ENCODE measurements at regions not wholly inside any gene's neighbourhood (a gene's known extent, or its start where the extent isn't known, plus 50 kb on each side); places are given as distances from the start of the nearest gene placed in this dataset.

- no peak overlapping the region for H3K4me3 ChIP-seq (ENCODE audit: control extremely low read depth in 1 of 5, extremely low read depth in 1 of 5, insufficient read depth in 1 of 5, low read depth in 2 of 5, low read length in 4 of 5)
- peaks cover 5% of the 10 kb centered on the region for H3K9me3 Mint-ChIP-seq (ENCODE audit: insufficient read depth)
- WGBS (ENCODE audit: insufficient coverage), result 100% methylated on average over 1 of the region's 2 CpGs
- H3K27ac ChIP-seq (ENCODE audit: low read length in 2 of 2), result no peak overlapping the region
- H2AFZ ChIP-seq (ENCODE audit: insufficient read depth, low read depth, low read length, poor library complexity, severe bottlenecking), result no peak overlapping the region
- no peak for ATAC-seq (ENCODE audit: low read depth)
- no peak for DNase-seq
- H4K20me1 ChIP-seq (ENCODE audit: control insufficient read depth, insufficient read depth, low read length, poor library complexity, severe bottlenecking), result no peaks in the 10 kb centered on the region
- H3K36me3 ChIP-seq (replicated peaks in 1 of 2; ENCODE audit: control extremely low read depth in 1 of 2, control insufficient read depth in 1 of 2, extremely low read depth in 1 of 2, insufficient read depth in 2 of 2, low read length in 1 of 2), result no peaks in the 10 kb centered on the region
- intact Hi-C loops (cut with micrococcal nuclease), result no loop called here
- no peaks in the 10 kb centered on the region for H3K4me1 Mint-ChIP-seq
- H3K4me3 Mint-ChIP-seq, result no peak overlapping the region
- no peaks in the 10 kb centered on the region for H3K27me3 Mint-ChIP-seq
- no peak for TF ChIP-seq EZH2 (IDR thresholded peaks at IDR 0.05; ENCODE audit: borderline replicate concordance, insufficient read depth, low read depth, low read length, poor library complexity, severe bottlenecking)
- TF ChIP-seq, protein P1, sequence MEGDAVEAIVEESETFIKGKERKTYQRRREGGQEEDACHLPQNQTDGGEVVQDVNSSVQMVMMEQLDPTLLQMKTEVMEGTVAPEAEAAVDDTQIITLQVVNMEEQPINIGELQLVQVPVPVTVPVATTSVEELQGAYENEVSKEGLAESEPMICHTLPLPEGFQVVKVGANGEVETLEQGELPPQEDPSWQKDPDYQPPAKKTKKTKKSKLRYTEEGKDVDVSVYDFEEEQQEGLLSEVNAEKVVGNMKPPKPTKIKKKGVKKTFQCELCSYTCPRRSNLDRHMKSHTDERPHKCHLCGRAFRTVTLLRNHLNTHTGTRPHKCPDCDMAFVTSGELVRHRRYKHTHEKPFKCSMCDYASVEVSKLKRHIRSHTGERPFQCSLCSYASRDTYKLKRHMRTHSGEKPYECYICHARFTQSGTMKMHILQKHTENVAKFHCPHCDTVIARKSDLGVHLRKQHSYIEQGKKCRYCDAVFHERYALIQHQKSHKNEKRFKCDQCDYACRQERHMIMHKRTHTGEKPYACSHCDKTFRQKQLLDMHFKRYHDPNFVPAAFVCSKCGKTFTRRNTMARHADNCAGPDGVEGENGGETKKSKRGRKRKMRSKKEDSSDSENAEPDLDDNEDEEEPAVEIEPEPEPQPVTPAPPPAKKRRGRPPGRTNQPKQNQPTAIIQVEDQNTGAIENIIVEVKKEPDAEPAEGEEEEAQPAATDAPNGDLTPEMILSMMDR (IDR thresholded peaks at IDR 0.05), result no peak
- no peak overlapping the region for H3K27ac Mint-ChIP-seq
- POLR2A ChIA-PET, result no interaction called here
- CTCF ChIA-PET, result no interaction called here
- H3K79me2 ChIP-seq (ENCODE audit: control insufficient read depth, insufficient read depth, low read length), result no peaks in the 10 kb centered on the region
- no peaks in the 10 kb centered on the region for H3K27me3 ChIP-seq (replicated peaks in 1 of 4; ENCODE audit: control extremely low read depth in 1 of 4, control insufficient read depth in 3 of 4, insufficient read depth in 4 of 4, low read length in 3 of 4)
- H3K4me1 ChIP-seq (ENCODE audit: control insufficient read depth in 2 of 2, insufficient read depth in 2 of 2, low read length in 2 of 2), result no peaks in the 10 kb centered on the region
- no peak overlapping the region for H3K9ac ChIP-seq (ENCODE audit: low read length)
- peaks cover 0 to 11% (median 1%) of the 10 kb centered on the region in 3 donors for H3K9me3 ChIP-seq (ENCODE audit: control extremely low read depth in 1 of 3, control insufficient read depth in 2 of 3, insufficient read depth in 1 of 3, low read length in 2 of 3)
- H3K4me2 ChIP-seq (replicated peaks; ENCODE audit: low read depth, low read length, poor library complexity, severe bottlenecking), result no peak overlapping the region
Observed at GRCh38 chr13:47463002-47463401, 538.1 kb downstream of the SUCLA2 start.

GRCh38 chr13:47461816-47462215, 539.3 kb downstream of the SUCLA2 start:
- no peak overlapping the region for H3K4me3 ChIP-seq (ENCODE audit: control extremely low read depth in 1 of 5, extremely low read depth in 1 of 5, insufficient read depth in 1 of 5, low read depth in 2 of 5, low read length in 4 of 5)
- H3K9ac ChIP-seq (ENCODE audit: low read length), result no peak overlapping the region
- H3K27me3 ChIP-seq (replicated peaks in 1 of 4; ENCODE audit: control extremely low read depth in 1 of 4, control insufficient read depth in 3 of 4, insufficient read depth in 4 of 4, low read length in 3 of 4), result no peaks in the 10 kb centered on the region
- H3K4me1 ChIP-seq (ENCODE audit: control insufficient read depth in 2 of 2, insufficient read depth in 2 of 2, low read length in 2 of 2), result no peaks in the 10 kb centered on the region
- no peak for ATAC-seq (ENCODE audit: low read depth)
- no peak for TF ChIP-seq EZH2 (IDR thresholded peaks at IDR 0.05; ENCODE audit: borderline replicate concordance, insufficient read depth, low read depth, low read length, poor library complexity, severe bottlenecking)
- TF ChIP-seq, protein P1 (IDR thresholded peaks at IDR 0.05), result no peak
- no peak overlapping the region for H3K27ac ChIP-seq (ENCODE audit: low read length in 2 of 2)
- DNase-seq, result no peak
- no peaks in the 10 kb centered on the region for H3K79me2 ChIP-seq (ENCODE audit: control insufficient read depth, insufficient read depth, low read length)
- POLR2A ChIA-PET, result no interaction called here
- intact Hi-C loops (cut with micrococcal nuclease), result no loop called here
- Mint-ChIP-seq H3K9me3 (ENCODE audit: insufficient read depth) (peaks cover 2% of the 10 kb centered on the region), H3K4me3 (no peak overlapping the region), H3K4me1 (no peaks in the 10 kb centered on the region), H3K27ac (no peak overlapping the region), H3K27me3 (no peaks in the 10 kb centered on the region)
- no peaks in the 10 kb centered on the region for H4K20me1 ChIP-seq (ENCODE audit: control insufficient read depth, insufficient read depth, low read length, poor library complexity, severe bottlenecking)
- CTCF ChIA-PET, result interaction anchor here (0.7 kb wide), 1 partner anchor 1002 kb away, joined by 4 read pairs; no protein-coding TSS in a partner anchor
- H3K9me3 ChIP-seq (ENCODE audit: control extremely low read depth in 1 of 3, control insufficient read depth in 2 of 3, insufficient read depth in 1 of 3, low read length in 2 of 3), result peaks cover 0 to 11% (median 0%) of the 10 kb centered on the region in 3 donors
- WGBS (ENCODE audit: insufficient coverage), result no CpG with 5 or more reads among the region's 1 CpG
- H2AFZ ChIP-seq (ENCODE audit: insufficient read depth, low read depth, low read length, poor library complexity, severe bottlenecking), result no peak overlapping the region
- H3K36me3 ChIP-seq (replicated peaks in 1 of 2; ENCODE audit: control extremely low read depth in 1 of 2, control insufficient read depth in 1 of 2, extremely low read depth in 1 of 2, insufficient read depth in 2 of 2, low read length in 1 of 2), result no peaks in the 10 kb centered on the region
- H3K4me2 ChIP-seq (replicated peaks; ENCODE audit: low read depth, low read length, poor library complexity, severe bottlenecking), result no peak overlapping the region

Measured in B cell (primary cell).